ENCODE measurements at regions not wholly inside any gene's neighbourhood (a gene's known extent, or its start where the extent isn't known, plus 50 kb on each side); places are given as distances from the start of the nearest gene placed in this dataset.

DNA sequence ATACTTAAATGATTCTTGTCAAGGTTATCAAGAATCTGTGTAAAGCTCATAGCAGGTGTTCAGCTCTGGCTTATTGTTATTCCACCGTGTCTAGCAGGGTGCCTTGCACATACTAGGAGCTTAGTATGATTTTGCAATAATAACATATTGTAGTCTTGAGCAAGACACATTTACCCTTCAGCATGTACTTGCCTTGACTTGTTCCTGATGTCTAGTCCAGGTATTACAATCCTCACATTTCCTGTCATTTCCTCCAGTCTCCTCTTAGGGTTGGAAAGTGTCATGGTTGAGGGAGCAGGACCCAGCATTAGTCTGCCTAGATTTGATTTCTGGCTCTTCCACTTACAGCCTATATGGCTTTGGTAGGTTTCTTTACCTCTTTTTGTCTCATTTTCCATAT is 246.1 kb downstream of the RAD51AP2 start:
- no peak for DNase-seq (ENCODE audit: extremely low read depth in 1 of 11, low read depth in 9 of 11, low spot score in 4 of 11)

DNA sequence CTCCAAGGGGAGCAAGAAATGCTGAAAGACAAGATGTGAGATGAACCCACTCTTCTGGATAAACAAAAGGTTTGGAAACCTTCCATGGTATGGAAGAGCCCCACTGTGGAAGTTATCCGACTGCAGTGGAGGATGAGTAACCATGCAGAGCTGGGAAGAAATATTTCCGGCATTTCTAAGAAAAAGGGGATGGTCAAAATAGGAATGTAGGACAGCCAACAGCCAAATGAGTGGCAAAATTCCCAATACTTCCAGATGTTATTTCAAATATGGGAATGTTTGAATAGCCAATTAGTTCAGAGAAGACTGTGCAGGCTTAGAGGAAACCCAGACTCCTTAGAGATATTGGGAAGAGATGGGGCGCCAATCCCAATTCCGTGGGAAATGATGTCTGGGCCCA is 246.8 kb downstream of the RAD51AP2 start:
- no peak for DNase-seq (ENCODE audit: extremely low read depth in 1 of 11, low read depth in 9 of 11, low spot score in 4 of 11)

DNA sequence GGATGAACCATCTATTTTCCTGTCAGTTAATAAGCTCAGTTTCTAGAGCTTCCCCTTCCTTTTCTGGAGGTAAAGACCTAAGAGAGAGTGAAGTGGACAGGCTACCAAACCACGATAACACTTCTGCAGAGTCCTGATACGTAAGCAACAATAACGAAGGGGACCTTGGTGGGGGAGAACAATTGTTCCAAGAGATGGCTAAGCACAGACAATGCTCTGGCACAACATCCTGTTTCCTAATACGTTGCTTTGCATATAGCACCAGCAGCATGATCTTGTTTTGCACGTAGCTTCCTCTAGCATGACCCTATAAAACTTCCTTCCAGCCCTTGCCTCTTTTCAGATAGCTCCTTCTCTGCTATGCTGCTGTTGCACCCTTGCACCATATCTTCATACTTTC is 247.3 kb downstream of the RAD51AP2 start:
- no peak for DNase-seq (ENCODE audit: extremely low read depth in 1 of 11, low read depth in 9 of 11, low spot score in 4 of 11)

DNA sequence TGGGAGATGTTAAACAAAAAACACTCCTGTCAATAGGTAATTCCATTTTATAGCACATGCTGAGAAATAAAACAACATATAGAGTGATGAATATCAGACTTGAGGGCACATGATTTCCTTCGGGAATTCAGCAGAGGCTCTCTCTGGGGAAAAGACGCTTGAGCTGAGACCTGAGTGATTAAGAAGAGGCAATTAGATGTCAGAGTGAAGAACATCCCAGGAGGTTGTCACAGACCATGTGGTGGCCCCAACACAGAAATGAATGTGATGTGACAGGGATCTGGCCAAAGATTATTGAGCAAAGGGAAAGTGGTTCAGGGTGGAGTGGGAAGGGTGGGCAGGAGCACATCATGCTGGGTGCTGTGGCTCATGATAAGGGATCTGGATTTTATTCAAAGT is 254.7 kb downstream of the RAD51AP2 start:
- DNase-seq (ENCODE audit: extremely low read depth in 1 of 11, low read depth in 9 of 11, low spot score in 4 of 11), result no peak

DNA sequence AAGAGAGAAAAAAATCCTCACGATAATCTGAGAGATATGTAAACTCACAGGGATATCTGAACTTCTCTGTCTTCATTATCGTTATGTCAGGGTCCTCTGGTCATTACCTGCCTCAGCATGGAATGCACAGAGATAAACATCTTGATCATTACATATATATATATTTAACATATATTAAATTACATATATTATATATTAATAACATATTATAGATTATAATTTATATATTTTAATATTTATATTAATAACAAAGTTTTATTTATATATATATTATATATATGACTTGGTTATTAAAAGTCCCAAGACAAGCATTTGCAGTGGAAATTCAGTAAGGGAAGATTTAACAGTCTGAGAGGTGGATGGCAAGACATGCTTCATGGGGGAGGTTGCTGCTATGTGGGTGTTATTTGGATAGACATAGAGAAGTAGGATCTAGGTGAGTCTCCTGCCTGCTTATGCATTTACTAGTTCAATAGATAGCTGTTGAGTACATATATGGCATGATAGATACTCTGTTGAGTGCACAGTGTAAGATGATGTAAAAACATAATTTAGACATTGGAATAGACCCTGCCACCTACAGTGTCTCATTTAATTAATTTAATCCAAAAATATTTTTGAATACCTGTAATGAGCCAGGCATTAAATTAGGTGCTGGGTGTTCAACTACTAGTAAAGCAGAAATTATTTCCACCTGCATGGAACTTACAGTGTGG is 255.2 kb downstream of the RAD51AP2 start:
- DNase-seq (ENCODE audit: extremely low read depth in 1 of 11, low read depth in 9 of 11, low spot score in 4 of 11), result no peak

DNA sequence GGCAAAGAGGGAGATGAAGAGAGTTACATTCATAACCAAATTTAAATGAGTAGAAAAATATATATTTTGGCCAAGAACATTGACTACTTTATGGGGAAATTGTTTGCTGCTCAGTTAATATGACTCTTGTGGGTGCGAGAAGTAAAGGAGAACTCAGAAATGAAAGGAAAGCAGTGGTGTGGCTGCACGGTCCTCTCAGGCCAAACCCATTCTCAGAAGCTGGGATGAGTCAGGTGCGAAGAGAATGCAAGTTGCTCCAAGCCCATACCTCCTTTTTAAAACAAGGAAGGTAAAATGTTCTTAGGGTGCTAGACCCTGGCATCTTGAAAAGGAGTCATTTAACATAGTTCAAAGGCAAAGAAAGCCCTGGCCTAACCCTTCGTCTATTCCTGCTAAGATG is 258.6 kb downstream of the RAD51AP2 start:
- no peak for DNase-seq (ENCODE audit: extremely low read depth in 1 of 11, low read depth in 9 of 11, low spot score in 4 of 11)

DNA sequence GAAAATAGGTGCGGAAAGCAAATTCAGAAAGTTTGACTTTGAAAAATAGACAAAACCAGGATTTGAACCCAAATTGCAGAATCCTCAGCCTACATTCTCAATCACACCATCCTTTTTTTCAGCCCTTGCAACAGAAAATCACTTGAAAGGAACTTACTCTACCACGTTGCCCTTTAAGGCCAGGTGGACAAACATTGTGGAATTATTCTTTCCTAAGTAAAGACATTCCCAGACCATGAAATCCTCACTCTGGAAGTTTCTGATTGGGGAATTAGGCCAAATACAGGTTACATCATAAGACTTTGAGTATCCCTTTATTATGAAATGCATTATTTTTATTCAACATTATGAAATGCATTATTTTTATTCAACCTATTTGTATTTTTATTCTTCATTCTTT is 259.4 kb downstream of the RAD51AP2 start:
- no peak for DNase-seq (ENCODE audit: extremely low read depth in 1 of 11, low read depth in 9 of 11, low spot score in 4 of 11)

DNA sequence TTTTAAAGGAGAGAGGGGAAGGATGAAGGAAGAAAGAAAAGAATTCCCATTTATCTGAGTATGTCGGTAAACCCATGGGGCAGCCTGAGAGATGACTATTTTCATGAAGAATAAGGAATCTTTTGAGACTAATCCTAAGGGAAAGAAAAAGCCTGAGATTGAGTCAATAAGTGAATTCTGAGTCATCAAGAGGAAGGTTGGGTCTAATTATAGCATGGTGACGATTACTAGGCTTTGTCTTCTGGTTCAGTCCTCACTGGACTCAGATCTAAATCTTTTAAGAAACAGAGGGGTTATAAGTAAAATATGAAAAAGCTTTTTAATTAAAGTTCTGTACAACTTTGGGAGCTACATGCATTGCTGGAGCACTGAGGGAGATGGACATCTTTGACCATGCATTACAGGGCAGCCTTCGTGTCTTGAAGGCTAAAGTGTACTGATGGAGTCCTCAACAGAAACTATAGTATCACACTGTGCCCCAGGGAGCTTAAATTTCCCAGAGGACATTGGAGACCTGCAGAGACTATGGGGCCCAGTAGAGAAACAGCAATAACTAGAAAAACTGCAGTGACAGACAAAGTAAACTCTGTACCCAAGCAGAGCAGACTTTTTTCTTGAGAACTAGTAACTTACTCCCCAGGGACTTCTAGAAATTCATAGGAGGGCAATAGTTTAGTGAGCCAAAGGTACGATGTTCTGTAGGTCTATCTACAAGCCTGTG is 260.9 kb downstream of the RAD51AP2 start:
- DNase-seq (ENCODE audit: extremely low read depth in 1 of 11, low read depth in 9 of 11, low spot score in 4 of 11), result no peak

DNA sequence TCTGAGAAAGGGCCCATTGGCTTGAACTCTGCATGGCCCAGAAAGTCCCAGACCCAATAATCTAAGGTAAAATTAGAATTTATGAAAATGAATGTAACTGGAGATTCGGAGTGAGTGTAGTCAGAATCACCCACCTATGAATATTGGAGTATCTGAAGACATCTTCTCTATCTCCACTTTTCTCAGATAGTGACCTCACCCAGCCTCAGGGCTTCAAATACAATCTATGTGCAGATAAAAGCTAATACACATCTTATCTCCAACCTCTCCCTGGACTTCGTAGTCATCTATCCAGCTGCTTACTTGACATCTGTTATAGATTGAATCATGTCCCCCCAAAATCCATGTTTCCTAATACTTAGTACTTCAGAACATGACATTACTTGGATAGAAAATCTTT is 263.2 kb downstream of the RAD51AP2 start:
- no peak for DNase-seq (ENCODE audit: extremely low read depth in 1 of 11, low read depth in 9 of 11, low spot score in 4 of 11)

DNA sequence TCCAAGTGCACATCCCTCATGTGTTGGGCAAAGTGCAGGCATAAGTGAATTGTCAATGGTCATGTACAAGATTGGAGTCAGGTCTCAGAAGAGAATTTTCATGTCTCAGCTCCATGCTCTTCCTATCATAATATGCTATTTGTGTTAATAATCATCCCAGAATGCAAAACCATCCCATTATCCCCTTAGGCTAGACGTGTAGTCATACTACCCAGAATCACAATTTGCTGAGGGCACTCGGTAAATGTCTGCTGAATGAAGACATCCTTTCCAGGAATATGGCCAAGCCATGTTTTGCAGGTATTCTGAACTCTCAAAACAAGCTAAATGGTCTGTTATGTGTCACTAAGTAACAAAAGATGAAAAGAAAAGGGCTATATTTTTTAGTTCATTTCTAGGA is 263.8 kb downstream of the RAD51AP2 start:
- DNase-seq (ENCODE audit: extremely low read depth in 1 of 11, low read depth in 9 of 11, low spot score in 4 of 11), result no peak

DNA sequence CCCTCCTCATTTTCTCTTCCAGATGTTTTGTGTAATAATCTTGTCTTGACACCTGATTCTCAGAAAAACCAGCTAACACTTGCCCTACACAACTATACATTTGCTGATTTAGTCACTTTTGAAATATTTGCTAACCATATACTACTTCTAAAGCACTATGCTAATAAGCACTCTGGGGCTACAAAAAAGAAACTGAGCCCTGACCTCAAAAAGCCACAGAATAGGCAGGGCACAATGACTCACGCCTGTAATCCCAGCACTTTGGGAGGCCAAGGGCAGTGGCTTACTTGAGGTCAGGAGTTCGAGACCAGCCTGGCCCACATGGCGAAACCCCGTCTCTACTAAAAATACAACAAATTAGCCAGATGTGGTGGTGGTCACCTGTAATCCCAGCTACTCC is 266.0 kb downstream of the RAD51AP2 start:
- DNase-seq (ENCODE audit: extremely low read depth in 1 of 11, low read depth in 9 of 11, low spot score in 4 of 11), result no peak

DNA sequence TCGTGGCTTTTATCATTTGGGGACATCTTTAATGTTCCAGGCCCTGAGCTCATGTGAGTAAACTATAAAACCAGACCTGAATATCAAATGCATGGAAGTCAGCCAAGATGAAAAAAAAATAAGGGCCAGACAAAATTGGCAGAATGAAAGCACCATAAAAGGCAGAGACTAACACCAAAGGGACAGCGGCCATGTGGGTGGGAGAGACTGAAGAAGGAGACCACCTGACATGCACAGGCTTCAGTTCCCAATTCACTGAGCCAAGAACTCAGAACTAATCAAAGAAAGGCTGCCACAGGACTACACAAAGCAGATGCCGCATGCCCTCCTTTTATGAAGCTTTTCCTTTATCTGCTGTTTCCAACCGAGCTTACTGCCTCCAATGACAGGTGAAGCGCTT is 267.1 kb downstream of the RAD51AP2 start:
- DNase-seq (ENCODE audit: extremely low read depth in 1 of 11, low read depth in 9 of 11, low spot score in 4 of 11), result no peak

DNA sequence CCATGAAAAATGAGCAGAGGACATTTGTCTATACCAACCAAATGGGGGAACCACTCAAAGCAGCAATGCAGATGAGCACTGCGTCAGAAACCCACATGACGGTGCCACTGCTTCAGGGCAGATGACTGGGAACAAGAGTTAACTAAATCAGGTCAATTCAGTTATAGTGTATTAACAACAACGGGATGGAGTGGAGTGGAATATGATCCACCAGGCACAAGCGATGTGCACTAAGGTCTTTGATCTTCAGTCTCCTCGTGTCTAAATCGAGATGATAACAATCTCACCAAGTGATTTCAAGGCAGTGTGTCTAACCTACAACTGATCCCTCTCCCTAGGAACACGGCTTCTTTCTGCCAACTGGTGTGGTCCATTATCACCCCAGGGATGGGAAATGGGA is 269.0 kb downstream of the RAD51AP2 start:
- DNase-seq (ENCODE audit: extremely low read depth in 1 of 11, low read depth in 9 of 11, low spot score in 4 of 11), result no peak

DNA sequence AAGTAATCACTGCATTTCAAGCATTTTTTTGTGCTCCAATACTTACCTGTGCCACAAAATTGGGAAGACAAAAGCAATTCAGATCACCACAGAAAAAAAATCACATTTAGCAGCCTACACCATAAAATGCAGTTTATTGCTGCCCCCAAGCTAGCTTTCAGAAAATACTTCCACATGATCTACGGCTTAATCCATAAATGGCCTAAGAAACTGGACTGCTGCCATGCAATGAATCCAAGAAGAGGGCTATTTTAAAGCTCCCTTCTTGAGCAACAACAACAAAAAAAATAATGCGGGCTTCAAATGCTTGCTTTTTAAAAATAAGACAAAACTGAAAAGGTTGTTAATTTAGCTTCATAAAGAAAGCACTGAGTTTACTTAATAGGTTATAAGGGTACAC is 272.3 kb downstream of the RAD51AP2 start:
- peak in 9 of 11 donors; percentile 14 to 43 (median 20) for DNase-seq (ENCODE audit: extremely low read depth in 1 of 11, low read depth in 9 of 11, low spot score in 4 of 11)

DNA sequence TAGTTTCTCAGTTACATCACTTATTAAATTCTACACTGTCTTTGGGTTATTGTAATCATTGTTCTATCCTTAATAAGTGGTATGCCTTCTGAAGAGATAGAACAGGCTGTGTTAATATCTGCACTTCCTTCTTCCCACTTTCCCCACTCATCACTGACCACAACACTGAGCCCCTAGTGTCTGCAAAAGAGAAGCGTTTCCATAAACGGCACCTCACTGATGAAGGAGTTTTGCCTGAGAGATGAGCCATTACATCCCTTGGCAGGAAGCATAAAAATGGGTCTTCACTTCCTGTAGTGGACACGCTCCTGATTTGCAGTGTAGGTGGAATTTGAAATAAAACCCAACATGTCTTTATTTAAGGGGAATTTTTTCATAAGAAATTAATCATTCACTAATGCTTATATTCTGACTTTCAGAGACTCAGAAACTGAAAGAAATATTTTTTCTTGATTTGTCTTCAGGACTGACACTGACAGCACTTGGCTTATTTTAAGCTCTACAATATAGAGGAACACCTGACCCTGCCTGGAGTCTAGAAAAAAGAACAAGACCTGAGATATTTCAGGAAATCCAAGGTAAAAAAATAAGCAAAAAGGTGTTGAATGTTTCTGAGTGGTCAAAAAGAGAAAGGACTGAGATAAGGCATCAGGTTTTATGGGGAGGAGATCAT is 275.3 kb downstream of the RAD51AP2 start:
- no peak for DNase-seq (ENCODE audit: extremely low read depth in 1 of 11, low read depth in 9 of 11, low spot score in 4 of 11)

DNA sequence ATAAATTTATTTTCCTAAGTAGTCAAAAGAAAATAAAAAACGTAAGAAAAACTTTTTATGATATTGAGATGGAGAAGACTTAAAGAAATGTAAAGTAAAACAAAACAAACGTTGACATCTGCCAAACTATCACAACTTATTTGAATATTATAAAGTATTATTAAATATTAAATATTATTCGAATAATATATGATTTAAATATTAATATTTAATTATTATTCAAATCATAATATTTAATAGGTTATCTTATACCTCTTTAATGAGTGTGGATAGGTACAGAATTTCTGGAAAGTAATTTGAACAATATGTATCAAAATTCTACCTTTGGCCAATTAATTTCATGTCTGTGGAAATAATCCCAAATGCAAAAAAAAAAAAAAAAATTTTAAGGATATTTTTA is 278.7 kb downstream of the RAD51AP2 start:
- DNase-seq (ENCODE audit: extremely low read depth in 1 of 11, low read depth in 9 of 11, low spot score in 4 of 11), result no peak

DNA sequence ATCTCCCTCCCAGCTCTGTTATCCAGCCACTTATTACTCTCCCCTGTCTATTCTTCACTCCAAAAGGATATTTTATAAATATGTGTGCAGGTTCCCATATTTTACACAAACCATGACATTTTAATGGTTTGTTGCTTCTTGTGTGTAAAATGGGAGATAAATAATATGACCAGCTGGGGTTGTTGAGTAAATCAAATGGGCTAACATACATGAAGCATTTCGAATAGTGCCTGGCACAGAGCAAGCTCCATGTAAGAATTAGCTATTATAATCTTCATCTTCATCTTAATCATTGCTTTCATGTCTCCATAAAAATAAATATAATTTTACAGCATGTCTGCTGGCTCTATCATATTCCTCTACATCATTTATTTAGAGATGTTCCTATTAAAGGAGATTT is 283.1 kb downstream of the RAD51AP2 start:
- DNase-seq (ENCODE audit: extremely low read depth in 1 of 11, low read depth in 9 of 11, low spot score in 4 of 11), result no peak

DNA sequence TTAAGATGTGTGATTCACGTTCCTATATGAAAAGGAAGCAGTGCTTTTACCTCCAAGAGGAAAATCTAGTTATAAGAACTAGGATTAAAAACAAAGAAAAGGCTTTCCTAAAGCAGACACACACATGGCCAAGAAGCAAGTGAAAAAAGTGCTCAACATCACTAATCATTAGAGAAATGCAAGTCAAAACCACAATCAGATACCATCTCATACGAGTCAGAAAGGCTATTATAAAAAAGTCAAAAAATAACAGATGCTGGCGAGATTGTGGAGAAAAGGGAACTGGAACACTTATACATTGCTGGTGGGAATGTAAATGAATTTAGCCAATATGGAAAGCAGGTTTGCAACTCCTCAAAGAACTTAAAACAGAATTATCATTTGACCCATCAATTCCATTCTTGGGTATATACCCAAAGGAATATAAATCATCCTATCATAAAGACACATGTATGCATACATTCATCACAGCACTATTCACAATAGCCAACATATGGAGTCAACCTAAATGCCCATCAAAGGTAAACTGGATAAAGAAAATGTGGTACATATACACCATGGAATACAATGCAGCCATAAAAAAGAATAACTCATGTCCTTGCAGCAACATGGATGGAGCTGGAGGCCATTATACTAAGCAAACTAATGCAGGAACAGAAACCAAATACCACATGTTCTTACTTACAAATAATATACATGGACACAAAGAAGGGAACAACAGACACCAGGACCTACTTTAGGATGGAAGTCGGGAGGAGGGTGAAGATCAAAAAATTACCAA is 285.3 kb downstream of the RAD51AP2 start:
- no peak for DNase-seq (ENCODE audit: extremely low read depth in 1 of 11, low read depth in 9 of 11, low spot score in 4 of 11)

DNA sequence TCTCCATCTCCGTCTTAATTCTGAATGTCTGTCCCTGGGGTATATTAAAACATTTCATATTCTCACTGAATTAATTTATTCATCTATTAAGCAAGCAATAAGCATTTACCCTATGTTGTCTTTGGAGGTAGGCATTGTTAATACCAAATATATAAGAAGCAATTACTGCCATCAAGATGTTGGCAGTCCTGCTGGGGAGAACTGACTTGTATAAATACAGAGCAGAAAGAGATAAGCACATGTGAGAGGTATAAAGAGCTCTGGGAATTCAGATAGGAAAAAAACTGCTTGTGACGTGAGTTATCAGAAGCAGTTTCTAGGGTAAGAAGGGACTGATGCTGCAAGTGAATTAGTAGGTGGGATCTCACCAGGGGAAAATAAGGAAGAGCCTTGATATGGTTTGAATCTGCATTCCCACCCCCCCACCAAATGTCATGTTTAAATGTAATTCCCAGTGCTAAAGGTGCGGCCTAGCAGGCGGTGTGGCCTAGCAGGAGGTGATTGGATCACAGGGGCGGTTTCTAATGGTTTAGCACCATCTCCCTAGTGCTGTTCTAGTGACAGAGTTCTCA is 286.8 kb downstream of the RAD51AP2 start:
- DNase-seq (ENCODE audit: extremely low read depth in 1 of 11, low read depth in 9 of 11, low spot score in 4 of 11), result no peak
